Thoracic aorta (tissue), 2 donors: ENCODE measurements at regions not wholly inside any gene's neighbourhood (a gene's known extent, or its start where the extent isn't known, plus 50 kb on each side); places are given as distances from the start of the nearest gene placed in this dataset.

Source experiments
- ATAC-seq: fragments of 150-250 bp; one replicate; pipeline ENCODE4 v1.8.0; 2017; ENCODE audit warnings: low read depth; ENCODE audit not compliant: insufficient number of reproducible peaks, low FRiP score
- DNase-seq: peaks from one replicate; pipeline ENCODE4 v3.0.0-alpha.2; 2020; ENCODE audit warnings: low spot score
- H3K27ac ChIP-seq, 2 donors: fragments of 200-600 bp; sonication (generic); 1 replicate in 1 of 2; 2 replicates in 1 of 2; pipeline ENCODE4 v1.5.1; 2016; ENCODE audit warnings: mild to moderate bottlenecking in 2 of 2, moderate library complexity in 2 of 2
- H3K27me3 ChIP-seq: fragments of 200-600 bp; sonication (generic); replicated peaks from 2 replicates; pipeline ENCODE4 v1.6.0; 2016; ENCODE audit warnings: mild to moderate bottlenecking; ENCODE audit not compliant: insufficient read depth
- H3K36me3 ChIP-seq: fragments of 200-600 bp; sonication (generic); one replicate; pipeline ENCODE4 v1.5.1; 2016
- H3K4me1 ChIP-seq, 2 donors: fragments of 200-600 bp; sonication (generic); 1 replicate in 1 of 2; 2 replicates in 1 of 2; pipeline versions ENCODE4 v1.5.1 to v1.6.0; 2016; ENCODE audit warnings: low read depth in 2 of 2, mild to moderate bottlenecking in 1 of 2; ENCODE audit not compliant: control insufficient read depth in 1 of 2
- H3K4me3 ChIP-seq: fragments of 200-600 bp; sonication (generic); 2 replicates; pipeline ENCODE4 v1.5.1; 2016; ENCODE audit warnings: mild to moderate bottlenecking
- H3K9me3 ChIP-seq: fragments of 200-600 bp; sonication (generic); 2 replicates; pipeline ENCODE4 v1.5.1; 2016
- TF ChIP-seq, protein P1 (sequence below): fragments of 200-600 bp; sonication (generic); IDR thresholded peaks from one replicate; pipeline ENCODE4 v1.5.1; 2019; ENCODE audit warnings: antibody characterized with exemption

DNA sequence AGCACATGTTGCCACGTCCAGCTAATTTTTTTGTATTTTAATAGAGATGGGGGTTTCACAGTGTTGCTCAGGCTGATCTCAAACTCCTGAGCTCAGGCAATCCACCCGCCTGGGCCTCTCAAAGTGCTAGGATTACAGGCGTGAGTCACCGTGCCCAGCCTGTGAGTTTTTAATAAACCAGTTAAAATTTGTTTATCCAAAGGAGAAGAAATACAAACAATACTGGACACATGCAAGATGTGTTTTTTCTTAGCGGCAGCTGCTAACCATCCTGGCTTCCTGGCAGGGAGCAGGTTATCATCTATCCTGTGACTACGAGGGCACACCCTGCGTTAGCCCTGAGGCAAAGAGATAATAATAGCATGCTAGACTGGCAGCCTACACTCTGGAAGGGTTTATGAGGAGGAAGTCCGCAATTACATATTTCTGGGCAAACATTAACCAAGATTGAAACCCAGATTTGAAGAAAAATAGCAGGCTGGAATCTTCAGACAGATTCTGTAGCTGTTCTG, 191.4 kb downstream of the SPRY1 start:
- TF ChIP-seq, protein P1, sequence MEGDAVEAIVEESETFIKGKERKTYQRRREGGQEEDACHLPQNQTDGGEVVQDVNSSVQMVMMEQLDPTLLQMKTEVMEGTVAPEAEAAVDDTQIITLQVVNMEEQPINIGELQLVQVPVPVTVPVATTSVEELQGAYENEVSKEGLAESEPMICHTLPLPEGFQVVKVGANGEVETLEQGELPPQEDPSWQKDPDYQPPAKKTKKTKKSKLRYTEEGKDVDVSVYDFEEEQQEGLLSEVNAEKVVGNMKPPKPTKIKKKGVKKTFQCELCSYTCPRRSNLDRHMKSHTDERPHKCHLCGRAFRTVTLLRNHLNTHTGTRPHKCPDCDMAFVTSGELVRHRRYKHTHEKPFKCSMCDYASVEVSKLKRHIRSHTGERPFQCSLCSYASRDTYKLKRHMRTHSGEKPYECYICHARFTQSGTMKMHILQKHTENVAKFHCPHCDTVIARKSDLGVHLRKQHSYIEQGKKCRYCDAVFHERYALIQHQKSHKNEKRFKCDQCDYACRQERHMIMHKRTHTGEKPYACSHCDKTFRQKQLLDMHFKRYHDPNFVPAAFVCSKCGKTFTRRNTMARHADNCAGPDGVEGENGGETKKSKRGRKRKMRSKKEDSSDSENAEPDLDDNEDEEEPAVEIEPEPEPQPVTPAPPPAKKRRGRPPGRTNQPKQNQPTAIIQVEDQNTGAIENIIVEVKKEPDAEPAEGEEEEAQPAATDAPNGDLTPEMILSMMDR, result no peak
- Histone ChIP-seq H3K9me3 (no peaks in the 10 kb centered on the region), H3K4me3 (peak overlapping the region; percentile 21), H3K4me1 (peaks cover 2 to 26% of the 10 kb centered on the region in 2 donors), H3K27me3 (no peaks in the 10 kb centered on the region), H3K36me3 (no peaks in the 10 kb centered on the region), H3K27ac (peak overlapping the region; percentile 66 to 69)
- no peak for DNase-seq
- ATAC-seq, result no peak

- no peak for DNase-seq
- Histone ChIP-seq H3K4me1 (peaks cover 2 to 26% of the 10 kb centered on the region in 2 donors), H3K9me3 (no peaks in the 10 kb centered on the region), H3K4me3 (peak overlapping the region; percentile 21), H3K27me3 (no peaks in the 10 kb centered on the region), H3K27ac (peak overlapping the region; percentile 66 to 69), H3K36me3 (no peaks in the 10 kb centered on the region)
- peak; percentile 68 for ATAC-seq
- TF ChIP-seq, protein P1, result no peak
These were observed 192.1 kb downstream of the SPRY1 start for GRCh38 chr4:123588631-123589241.

DNA sequence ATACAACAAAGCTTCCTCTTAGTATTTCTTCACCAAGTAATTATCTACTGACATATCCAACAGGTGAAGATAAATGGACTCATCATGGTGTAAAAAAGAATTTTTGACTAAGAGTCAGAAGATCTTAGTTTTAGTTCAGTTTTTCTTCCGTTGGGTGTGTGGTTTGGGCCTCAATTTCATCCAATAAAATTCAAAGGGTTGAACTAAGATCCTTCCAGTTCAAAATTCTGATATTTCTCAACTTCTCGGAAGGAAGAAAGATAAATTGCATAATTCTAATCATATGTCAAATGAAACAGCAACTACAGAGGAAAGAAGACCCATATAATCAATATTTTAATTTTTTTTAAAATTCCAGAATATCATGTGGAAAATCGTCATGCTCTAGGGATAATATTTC, 192.7 kb downstream of the SPRY1 start:
- H3K27ac ChIP-seq, result peak overlapping the region in 1 of 2 donors; percentile 69
- H3K36me3 ChIP-seq, result no peaks in the 10 kb centered on the region
- ATAC-seq, result no peak
- no peaks in the 10 kb centered on the region for H3K27me3 ChIP-seq
- no peak for DNase-seq
- peak overlapping the region; percentile 21 for H3K4me3 ChIP-seq
- peaks cover 2 to 26% of the 10 kb centered on the region in 2 donors for H3K4me1 ChIP-seq
- no peaks in the 10 kb centered on the region for H3K9me3 ChIP-seq
- TF ChIP-seq, protein P1, result no peak

DNA sequence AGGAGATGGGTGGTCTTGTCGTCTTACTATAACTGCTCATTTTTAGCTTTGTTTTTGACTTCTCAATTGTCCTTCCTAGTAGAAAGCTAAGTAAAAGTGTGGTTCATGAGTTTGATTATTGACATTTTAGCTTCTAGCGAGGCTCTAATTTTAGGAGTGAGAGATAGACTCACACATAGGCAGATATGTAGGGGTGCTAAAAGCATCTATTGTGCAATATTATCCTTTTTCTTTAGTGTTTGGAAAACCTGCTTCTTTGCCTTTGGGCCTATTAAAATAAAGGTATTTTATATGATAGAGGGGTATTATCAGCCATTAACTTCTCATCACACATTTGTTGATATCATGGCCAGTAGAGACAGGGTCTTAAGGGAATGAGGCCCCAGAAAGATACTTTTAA, 195.3 kb downstream of the SPRY1 start:
- Histone ChIP-seq H3K4me1 (peaks cover 2 to 26% of the 10 kb centered on the region in 2 donors), H3K27ac (peak overlapping the region in 1 of 2 donors; percentile 6), H3K27me3 (no peaks in the 10 kb centered on the region), H3K36me3 (no peaks in the 10 kb centered on the region), H3K4me3 (no peak overlapping the region), H3K9me3 (no peaks in the 10 kb centered on the region)
- ATAC-seq (no peak), DNase-seq (no peak)
- TF ChIP-seq, protein P1, result no peak

DNA sequence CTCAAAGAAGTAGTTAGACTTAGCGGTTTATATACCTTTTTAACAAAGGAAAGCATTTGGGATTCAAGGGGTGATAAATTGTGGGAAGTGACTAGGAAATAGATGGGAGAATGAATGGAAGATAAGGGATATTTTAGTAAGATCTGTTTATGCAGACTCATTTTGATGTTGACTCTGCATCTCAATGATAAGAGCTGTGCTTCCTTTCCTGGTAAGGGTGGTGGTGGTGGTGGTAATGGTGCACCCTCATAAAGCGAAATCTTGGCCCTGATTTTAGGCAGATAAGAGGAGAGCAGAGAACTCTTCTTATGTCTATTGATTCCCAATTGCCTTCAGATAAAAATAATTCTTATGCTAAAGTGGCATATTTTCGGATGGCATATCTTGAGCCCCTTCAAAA, 197.1 kb downstream of the SPRY1 start:
- H3K27me3 ChIP-seq, result no peaks in the 10 kb centered on the region
- DNase-seq (no peak), ATAC-seq (no peak)
- no peak overlapping the region for H3K4me3 ChIP-seq
- no peaks in the 10 kb centered on the region for H3K9me3 ChIP-seq
- no peak overlapping the region for H3K27ac ChIP-seq
- peaks cover 2 to 19% of the 10 kb centered on the region in 2 donors for H3K4me1 ChIP-seq
- no peaks in the 10 kb centered on the region for H3K36me3 ChIP-seq
- TF ChIP-seq, protein P1, result no peak
